Upper lobe of right lung (tissue), 1 donor: ENCODE measurements at regions not wholly inside any gene's neighbourhood (a gene's known extent, or its start where the extent isn't known, plus 50 kb on each side); places are given as distances from the start of the nearest gene placed in this dataset.

Experiments used
- ATAC-seq: fragments of 200-7000 bp; cut with Tn5 transposase; one replicate; pipeline ENCODE4 v1.9.1; 2020; ENCODE audit warnings: mild to moderate bottlenecking, moderate library complexity
- DNase-seq: peaks from one replicate; pipeline ENCODE4 v3.0.0-alpha.2; 2020
- H3K27ac ChIP-seq: fragments of 200-600 bp; one replicate; pipeline ENCODE4 v1.8.0; 2022
- H3K27me3 ChIP-seq: fragments of 200-600 bp; one replicate; pipeline ENCODE4 v1.8.0; 2022; ENCODE audit warnings: mild to moderate bottlenecking
- H3K36me3 ChIP-seq: fragments of 200-600 bp; one replicate; pipeline ENCODE4 v1.8.0; 2022
- H3K4me1 ChIP-seq: fragments of 200-600 bp; one replicate; pipeline ENCODE4 v1.8.0; 2022
- H3K4me3 ChIP-seq: fragments of 200-600 bp; one replicate; pipeline ENCODE4 v1.8.0; 2022; ENCODE audit warnings: mild to moderate bottlenecking
- H3K9me3 ChIP-seq: fragments of 200-600 bp; one replicate; pipeline ENCODE4 v1.8.0; 2022
- intact Hi-C: fragments of 100-400 bp; cut with DNase I; formaldehyde crosslinking; loops from one replicate; pipeline ENCODE4 v1.11.0; 2022
- TF ChIP-seq, protein P1 (sequence below): fragments of 200-600 bp; IDR thresholded peaks from one replicate; pipeline ENCODE4 v1.8.0; 2022; ENCODE audit warnings: antibody characterized with exemption
- donor health status: DM: no; HTN: yes; CAD: no; lungs with severe emphysema.

DNA sequence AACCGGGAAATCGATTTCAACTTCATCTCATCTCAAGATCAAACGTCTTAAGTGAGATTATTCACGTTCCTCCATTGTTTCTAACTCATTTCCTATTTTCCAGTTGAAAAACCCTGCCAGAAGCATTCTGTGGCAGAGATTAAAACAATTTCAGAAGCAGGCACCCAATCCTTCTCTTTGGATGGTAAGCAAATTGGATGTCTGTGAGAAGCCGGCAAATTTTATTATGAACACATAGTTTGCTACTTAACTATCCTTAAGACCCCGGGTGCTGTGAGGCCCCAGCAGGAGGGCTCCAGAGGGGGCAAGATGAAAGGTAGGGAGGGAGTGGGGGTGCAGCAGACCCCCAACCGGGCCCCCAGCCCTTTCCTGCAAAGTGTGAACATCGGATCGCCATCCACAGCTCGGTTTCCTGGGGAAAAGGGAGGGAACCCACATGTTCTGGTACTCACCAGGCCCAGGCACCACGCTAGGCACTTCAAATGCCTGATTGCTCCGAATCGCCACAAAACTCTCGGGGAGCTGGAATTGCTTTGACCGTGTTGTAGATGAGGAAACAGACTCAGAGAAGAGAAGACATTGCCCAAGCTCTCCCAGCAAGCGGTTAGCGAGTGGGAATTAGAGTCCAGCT, 167.1 kb upstream of the MVB12B start:
- H3K9me3 ChIP-seq: no peaks in the 10 kb centered on the region
- TF ChIP-seq, protein P1, sequence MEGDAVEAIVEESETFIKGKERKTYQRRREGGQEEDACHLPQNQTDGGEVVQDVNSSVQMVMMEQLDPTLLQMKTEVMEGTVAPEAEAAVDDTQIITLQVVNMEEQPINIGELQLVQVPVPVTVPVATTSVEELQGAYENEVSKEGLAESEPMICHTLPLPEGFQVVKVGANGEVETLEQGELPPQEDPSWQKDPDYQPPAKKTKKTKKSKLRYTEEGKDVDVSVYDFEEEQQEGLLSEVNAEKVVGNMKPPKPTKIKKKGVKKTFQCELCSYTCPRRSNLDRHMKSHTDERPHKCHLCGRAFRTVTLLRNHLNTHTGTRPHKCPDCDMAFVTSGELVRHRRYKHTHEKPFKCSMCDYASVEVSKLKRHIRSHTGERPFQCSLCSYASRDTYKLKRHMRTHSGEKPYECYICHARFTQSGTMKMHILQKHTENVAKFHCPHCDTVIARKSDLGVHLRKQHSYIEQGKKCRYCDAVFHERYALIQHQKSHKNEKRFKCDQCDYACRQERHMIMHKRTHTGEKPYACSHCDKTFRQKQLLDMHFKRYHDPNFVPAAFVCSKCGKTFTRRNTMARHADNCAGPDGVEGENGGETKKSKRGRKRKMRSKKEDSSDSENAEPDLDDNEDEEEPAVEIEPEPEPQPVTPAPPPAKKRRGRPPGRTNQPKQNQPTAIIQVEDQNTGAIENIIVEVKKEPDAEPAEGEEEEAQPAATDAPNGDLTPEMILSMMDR: no peak
- H3K27ac ChIP-seq: no peak overlapping the region
- peak; percentile 35 for DNase-seq
- intact Hi-C loops: no loop called here
- H3K27me3 ChIP-seq: peaks cover 6% of the 10 kb centered on the region
- no peaks in the 10 kb centered on the region for H3K36me3 ChIP-seq
- no peaks in the 10 kb centered on the region for H3K4me1 ChIP-seq
- no peak for ATAC-seq
- no peak overlapping the region for H3K4me3 ChIP-seq

DNA sequence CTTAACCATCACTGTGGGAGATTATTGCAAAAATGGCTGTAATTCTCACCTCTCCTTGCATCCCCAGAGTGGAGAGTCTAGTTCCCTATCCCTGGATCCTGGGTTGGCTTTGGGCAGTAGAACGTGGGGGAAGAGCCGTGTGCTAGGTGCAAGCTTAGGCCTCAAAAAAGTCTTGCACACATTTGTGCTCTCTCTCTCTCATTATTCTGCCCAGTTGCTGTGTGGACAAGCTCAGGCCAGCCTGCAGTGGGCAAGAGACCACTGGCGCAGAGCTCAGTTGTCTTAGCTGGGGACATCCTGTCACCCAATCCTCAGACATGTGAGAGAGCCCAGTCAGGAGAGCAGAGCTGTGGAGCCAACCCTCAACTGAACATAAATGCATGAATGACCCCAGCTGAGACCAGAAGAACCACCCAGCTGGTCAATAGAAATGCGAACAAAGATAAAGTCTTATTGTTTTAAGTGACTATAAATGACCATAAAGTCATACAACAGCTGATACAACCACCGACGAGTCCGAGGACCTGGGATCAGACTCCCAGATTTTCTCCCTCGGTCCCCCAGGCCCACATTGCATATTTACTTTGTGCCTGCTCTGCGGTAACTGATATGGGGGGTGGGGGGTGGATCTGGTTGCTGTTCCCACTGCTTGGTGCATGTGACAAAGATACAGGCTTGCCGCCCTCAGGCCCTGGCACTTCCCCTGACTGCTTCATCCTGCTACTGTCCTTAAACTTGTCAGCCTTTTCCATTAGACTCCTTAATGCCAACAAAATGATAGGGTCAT, 166.4 kb upstream of the MVB12B start:
- Histone ChIP-seq H3K36me3 (no peaks in the 10 kb centered on the region), H3K4me3 (no peak overlapping the region), H3K27ac (no peak overlapping the region), H3K9me3 (no peaks in the 10 kb centered on the region), H3K27me3 (peaks cover 6% of the 10 kb centered on the region), H3K4me1 (no peaks in the 10 kb centered on the region)
- DNase-seq: peak; percentile 21
- intact Hi-C loops: no loop called here
- ATAC-seq: no peak
- TF ChIP-seq, protein P1: no peak

DNA sequence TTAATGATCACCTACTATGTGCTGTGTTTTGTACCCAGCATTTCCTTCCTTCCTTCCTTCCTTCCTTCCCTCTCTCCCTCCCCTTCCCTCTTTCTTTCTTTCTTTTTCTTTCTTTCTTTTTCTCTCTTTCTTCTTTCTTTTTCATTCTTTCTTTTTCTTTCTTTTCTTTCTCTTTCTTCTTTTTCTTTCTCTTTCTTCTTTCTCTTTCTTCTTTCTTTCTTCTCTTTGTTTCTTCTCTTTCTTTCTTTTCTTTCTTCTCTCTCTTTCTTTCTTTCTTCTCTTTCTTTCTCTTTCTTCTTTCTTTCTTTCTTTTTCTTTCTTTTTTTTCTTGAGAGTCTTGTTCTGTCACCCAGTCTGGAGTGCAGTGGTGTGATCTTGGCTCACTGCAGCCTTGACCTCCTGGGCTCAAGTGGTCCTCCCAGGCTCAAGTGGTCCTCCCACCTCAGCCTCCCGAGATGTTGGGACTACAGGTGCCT, 165.7 kb upstream of the MVB12B start:
- Histone ChIP-seq H3K4me1 (no peaks in the 10 kb centered on the region), H3K36me3 (no peaks in the 10 kb centered on the region), H3K9me3 (no peaks in the 10 kb centered on the region), H3K27me3 (peaks cover 12% of the 10 kb centered on the region), H3K27ac (no peak overlapping the region), H3K4me3 (no peak overlapping the region)
- intact Hi-C loops: no loop called here
- ATAC-seq (no peak), DNase-seq (peak; percentile 13)
- TF ChIP-seq, protein P1: no peak

DNA sequence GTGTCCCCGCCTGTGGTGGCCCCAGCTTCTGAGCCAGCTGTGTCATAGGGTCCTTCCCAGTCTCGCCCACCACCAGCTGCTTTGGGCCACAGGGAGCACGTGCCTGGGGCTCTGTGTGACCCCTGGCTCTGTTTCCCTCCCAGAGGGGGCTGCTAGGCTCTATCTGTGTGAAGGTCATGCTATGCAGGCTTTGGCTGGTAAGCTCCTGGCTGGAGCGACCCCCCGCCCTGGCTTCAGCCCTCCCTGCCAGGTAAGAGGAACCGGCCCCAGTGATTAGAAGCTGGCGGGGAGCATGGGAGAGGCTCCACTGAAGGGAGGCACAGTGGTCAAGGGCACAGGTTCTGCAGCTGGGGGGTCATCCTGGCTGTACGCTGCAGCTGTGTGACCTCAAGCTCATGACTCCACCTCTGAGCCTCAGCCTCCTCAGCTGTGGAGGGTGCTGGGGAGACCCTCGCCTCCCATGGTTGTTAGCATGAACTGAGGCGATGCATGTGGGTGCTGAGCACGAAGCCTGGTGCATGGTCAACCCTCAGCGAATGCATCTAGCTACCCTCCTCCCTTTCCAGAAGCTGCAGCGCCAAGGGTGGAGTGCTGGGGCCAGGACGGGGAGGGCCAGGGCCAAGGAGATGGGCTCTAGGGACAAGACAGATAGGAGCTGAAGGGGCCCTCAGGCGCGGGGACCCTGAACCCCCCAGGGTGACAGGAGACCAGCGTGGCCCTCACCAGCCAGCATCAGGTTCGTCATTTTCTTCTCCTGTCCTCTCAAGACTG, 163.8 kb upstream of the MVB12B start:
- H3K27ac ChIP-seq: no peak overlapping the region
- H3K4me3 ChIP-seq: no peak overlapping the region
- peaks cover 9% of the 10 kb centered on the region for H3K27me3 ChIP-seq
- ATAC-seq: no peak
- TF ChIP-seq, protein P1: no peak
- H3K4me1 ChIP-seq: no peaks in the 10 kb centered on the region
- no peaks in the 10 kb centered on the region for H3K9me3 ChIP-seq
- H3K36me3 ChIP-seq: no peaks in the 10 kb centered on the region
- intact Hi-C loops: no loop called here
- DNase-seq: peak; percentile 56

DNA sequence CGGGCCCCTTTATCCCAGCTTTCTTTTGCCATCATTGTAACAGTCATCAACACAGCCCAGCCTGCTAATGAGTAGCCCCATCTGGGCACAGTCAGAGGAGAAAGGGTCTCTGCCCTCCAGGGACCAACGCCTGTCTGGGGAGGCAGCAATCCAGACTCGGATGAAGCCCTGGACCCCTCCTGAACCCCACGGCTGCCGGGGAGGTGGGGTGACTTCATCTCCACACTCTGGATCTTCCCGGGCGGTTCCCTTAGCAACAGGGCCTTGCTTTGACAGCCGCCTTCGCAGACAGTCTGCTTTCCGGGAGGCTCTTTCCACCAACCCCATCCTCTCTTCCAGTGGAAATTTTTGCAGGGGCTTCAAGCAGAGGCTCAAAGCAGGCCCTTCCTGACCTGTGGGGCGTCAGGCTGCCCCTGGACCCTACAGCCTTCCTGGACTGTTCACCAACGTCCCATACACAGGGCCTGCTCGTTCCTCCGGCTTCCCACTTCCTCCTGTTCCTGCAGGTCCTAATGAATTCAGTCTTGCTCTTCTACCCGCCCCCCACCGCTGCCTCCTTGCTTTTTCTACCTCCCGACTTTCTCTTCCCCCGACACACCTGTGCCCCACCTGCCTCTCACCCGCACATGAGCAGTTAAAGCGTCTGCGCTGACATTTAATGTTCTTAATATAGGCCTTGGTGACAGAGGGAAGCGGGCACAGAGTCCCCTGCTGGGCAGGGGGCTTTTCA, 161.7 kb upstream of the MVB12B start:
- DNase-seq: peak; percentile 34
- TF ChIP-seq, protein P1: no peak

More for the DNA sequence above, 161.7 kb upstream of the MVB12B start:
- Histone ChIP-seq H3K9me3 (no peaks in the 10 kb centered on the region), H3K27me3 (peaks cover 9% of the 10 kb centered on the region), H3K4me1 (no peaks in the 10 kb centered on the region), H3K27ac (no peak overlapping the region), H3K4me3 (no peak overlapping the region), H3K36me3 (no peaks in the 10 kb centered on the region)
- intact Hi-C loops: no loop called here
- ATAC-seq: no peak
